H1 (cell line): ENCODE measurements at regions not wholly inside any gene's neighbourhood (a gene's known extent, or its start where the extent isn't known, plus 50 kb on each side); places are given as distances from the start of the nearest gene placed in this dataset.

Experiments used
- CHD7 ChIP-seq: fragments of 300-600 bp; sonication (generic); IDR thresholded peaks from 2 replicates; pipeline ENCODE4 v1.7.1; 2012; ENCODE audit warnings: low read length, moderate library complexity, mild to moderate bottlenecking, inconsistent platforms; ENCODE audit not compliant: insufficient replicate concordance
- KDM5A ChIP-seq: fragments of 200-600 bp; IDR thresholded peaks from 2 replicates; pipeline ENCODE4 v1.7.1; 2012; ENCODE audit warnings: mild to moderate bottlenecking, low read length, inconsistent platforms, mixed read lengths
- MAFK ChIP-seq: IDR thresholded peaks from 2 replicates; pipeline ENCODE4 v1.6.1; 2012; ENCODE audit warnings: low read depth, mild to moderate bottlenecking, improper control_type of control experiment, low read length
- NRF1 ChIP-seq: IDR thresholded peaks from 2 replicates; pipeline ENCODE4 v1.6.1; 2011; ENCODE audit warnings: mild to moderate bottlenecking, low read depth, low read length, improper control_type of control experiment

GRCh38 chr14:86518298-86518697 is 988.4 kb downstream of the FLRT2 start (continued):
- TF ChIP-seq CHD7 (no peak), NRF1 (no peak), KDM5A (no peak), MAFK (no peak)
